Transverse colon (tissue), 4 donors: ENCODE measurements at regions not wholly inside any gene's neighbourhood (a gene's known extent, or its start where the extent isn't known, plus 50 kb on each side); places are given as distances from the start of the nearest gene placed in this dataset.

Experiments
- DNase-seq: peaks from one replicate; pipeline ENCODE4 v3.0.0-alpha.2; 2019
- H3K27ac ChIP-seq, 4 donors: fragments of 200-600 bp; sonication (generic); 2 replicates each; pipeline ENCODE4 v1.5.1; 2016 to 2018; ENCODE audit warnings: inconsistent platforms in 4 of 4
- H3K27me3 ChIP-seq: fragments of 200-600 bp; sonication (generic); 2 replicates; pipeline ENCODE4 v1.5.1; 2017; ENCODE audit warnings: inconsistent platforms
- H3K36me3 ChIP-seq, 4 donors: fragments of 200-600 bp; sonication (generic); 2 replicates each; pipeline ENCODE4 v1.5.1; 2017 to 2019; ENCODE audit warnings: inconsistent platforms in 4 of 4
- H3K4me1 ChIP-seq, 4 donors: fragments of 200-600 bp; sonication (generic); 2 replicates each; pipeline ENCODE4 v1.5.1; 2017 to 2020; ENCODE audit warnings: inconsistent platforms in 4 of 4
- H3K4me3 ChIP-seq, 4 donors: fragments of 200-600 bp; sonication (generic); 1 replicate in 1 of 4; 2 replicates in 3 of 4; pipeline versions ENCODE4 v1.5.1 to v1.6.1; 2017 to 2019; ENCODE audit warnings: inconsistent platforms in 4 of 4
- H3K9me3 ChIP-seq, 2 donors: fragments of 200-600 bp; sonication (generic); 2 replicates each; pipeline ENCODE4 v1.5.1; 2017 to 2019; ENCODE audit warnings: inconsistent platforms in 2 of 2
- CTCF ChIP-seq, 5 experiments: fragments of 200-600 bp in 3 of 5; fragments of 450-650 bp in 2 of 5; sonication (generic) in 3 of 5; IDR thresholded peaks; 1 replicate in 2 of 5; 2 replicates in 3 of 5; pipeline ENCODE4 v1.5.1; 2016 to 2017; ENCODE audit warnings: antibody characterized with exemption in 5 of 5, inconsistent platforms in 3 of 5, mild to moderate bottlenecking in 2 of 5, moderate library complexity in 1 of 5
- EP300 ChIP-seq: sonication (generic); formaldehyde crosslinking; IDR thresholded peaks from one replicate; pipeline ENCODE4 v1.6.1; 2017; ENCODE audit warnings: antibody characterized with exemption, low read depth
- POLR2A ChIP-seq: fragments of 450-650 bp; IDR thresholded peaks from one replicate; pipeline ENCODE4 v1.6.1; 2016; ENCODE audit warnings: antibody characterized with exemption, mild to moderate bottlenecking, moderate library complexity
- POLR2AphosphoS5 ChIP-seq, 3 donors: sonication (generic); formaldehyde crosslinking; IDR thresholded peaks; one replicate each; pipeline ENCODE4 v1.6.1; 2016; ENCODE audit warnings: antibody characterized with exemption in 3 of 3
- WGBS, 2 donors: methylation state at CpG; one replicate each; pipeline ENCODE4 v1.1.5; 2018; ENCODE audit warnings: low coverage in 1 of 2; 5-methylcytosine and 5-hydroxymethylcytosine counted together
- in situ Hi-C, 4 donors: fragments of 200-750 bp; cut with MboI; loops; one replicate each; pipeline versions ENCODE4 v1.15.0 to v1.15.1; 2017; ENCODE audit warnings: low sequenced_read_pairs in 3 of 4, low pct_ligation_motif_present in 1 of 4, low pct_unique_long_range_greater_than_20kb in 1 of 4
- intact Hi-C: fragments of 100-400 bp; cut with DNase I; formaldehyde crosslinking; loops from one replicate; pipeline ENCODE4 v1.15.1; 2023; ENCODE audit warnings: low total_unique reads

GRCh38 chr3:73687106-73688004 is 62.6 kb upstream of the PDZRN3 start:
- in situ Hi-C loops (no loop called here), intact Hi-C loops (no loop called here)
- H3K4me1 ChIP-seq: peaks cover 0 to 4% (median 0%) of the 10 kb centered on the region in 4 donors
- H3K4me3 ChIP-seq: no peak overlapping the region
- peak overlapping the region in 3 of 4 donors; percentile 11 to 16 (median 12) for H3K27ac ChIP-seq
- TF ChIP-seq POLR2A (no peak), EP300 (no peak)
- WGBS, 2 donors: 38 to 52% methylated on average over 4 to 5 of the region's 5 CpGs
- H3K36me3 ChIP-seq: no peaks in the 10 kb centered on the region
- no peak for DNase-seq
- no peaks in the 10 kb centered on the region for H3K9me3 ChIP-seq
- no peaks in the 10 kb centered on the region for H3K27me3 ChIP-seq

- no peak for DNase-seq
These were observed 60.3 kb upstream of the PDZRN3 start for GRCh38 chr3:73685061-73685460.

GRCh38 chr3:73683706-73684105 is 59.0 kb upstream of the PDZRN3 start:
- no peak for DNase-seq
- H3K9me3 ChIP-seq: no peaks in the 10 kb centered on the region
- H3K4me3 ChIP-seq: no peak overlapping the region
- H3K36me3 ChIP-seq: no peaks in the 10 kb centered on the region
- intact Hi-C loops: no loop called here
- H3K27me3 ChIP-seq: no peaks in the 10 kb centered on the region
- WGBS, 2 donors: 86 to 94% methylated on average over 2 to 5 of the region's 5 CpGs
- TF ChIP-seq POLR2AphosphoS5 (IDR thresholded peaks at IDR 0.05) (no peak), EP300 (no peak), POLR2A (no peak), CTCF (IDR thresholded peaks at IDR 0.05) (no peak)
- in situ Hi-C loops: no loop called here
- H3K27ac ChIP-seq: no peak overlapping the region
- H3K4me1 ChIP-seq: peaks cover 0 to 4% (median 0%) of the 10 kb centered on the region in 4 donors

More at GRCh38 chr3:73685061-73685460, 60.3 kb upstream of the PDZRN3 start:
- no peak overlapping the region for H3K27ac ChIP-seq
- no peaks in the 10 kb centered on the region for H3K27me3 ChIP-seq
- no peak overlapping the region for H3K4me3 ChIP-seq
- in situ Hi-C loops (no loop called here), intact Hi-C loops (no loop called here)
- H3K4me1 ChIP-seq: peaks cover 0 to 4% (median 0%) of the 10 kb centered on the region in 4 donors
- no peaks in the 10 kb centered on the region for H3K9me3 ChIP-seq
- 14 to 35% methylated on average over 1 to 4 of the region's 4 CpGs for WGBS, 2 donors
- H3K36me3 ChIP-seq: no peaks in the 10 kb centered on the region
- TF ChIP-seq CTCF (IDR thresholded peaks at IDR 0.05) (no peak), EP300 (no peak), POLR2A (no peak), POLR2AphosphoS5 (IDR thresholded peaks at IDR 0.05) (no peak)

GRCh38 chr3:73681610-73682009 is 56.9 kb upstream of the PDZRN3 start:
- WGBS, 2 donors: 66 to 71% methylated on average over 5 to 6 of the region's 6 CpGs
- Histone ChIP-seq H3K27me3 (no peaks in the 10 kb centered on the region), H3K4me3 (no peak overlapping the region), H3K4me1 (no peaks in the 10 kb centered on the region), H3K36me3 (no peaks in the 10 kb centered on the region), H3K27ac (no peak overlapping the region), H3K9me3 (no peaks in the 10 kb centered on the region)
- intact Hi-C loops (no loop called here), in situ Hi-C loops (no loop called here)
- TF ChIP-seq EP300: no peak
- TF ChIP-seq CTCF (IDR thresholded peaks at IDR 0.05): no peak
- no peak for TF ChIP-seq POLR2A
- no peak for TF ChIP-seq POLR2AphosphoS5 (IDR thresholded peaks at IDR 0.05)
- DNase-seq: no peak
